ENCODE measurements at regions not wholly inside any gene's neighbourhood (a gene's known extent, or its start where the extent isn't known, plus 50 kb on each side); places are given as distances from the start of the nearest gene placed in this dataset.

DNA sequence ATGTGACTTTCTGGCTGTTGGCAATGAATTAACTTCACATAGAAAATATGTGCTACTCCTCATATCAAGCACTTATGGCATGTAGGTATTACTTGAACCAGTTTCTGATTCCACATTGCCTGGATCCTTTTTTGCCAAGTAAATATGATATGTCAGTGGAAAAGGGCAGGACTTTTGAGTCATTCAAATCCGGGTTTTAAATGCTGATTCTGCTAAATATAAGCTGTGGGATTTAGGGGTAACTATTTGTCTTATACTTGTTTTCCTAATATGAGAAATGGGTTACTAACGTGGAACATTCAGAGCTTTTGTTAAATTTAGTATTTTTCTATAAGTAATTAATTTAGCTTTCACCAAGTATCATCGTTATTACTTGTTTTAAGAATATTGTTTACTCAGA is 108.0 kb upstream of the HGF start:
- no peaks in the 10 kb centered on the region for H3K27me3 ChIP-seq (ENCODE audit: control insufficient read depth, insufficient read depth, low read length)
- FAIRE-seq: no peak
- TF ChIP-seq, protein P1, sequence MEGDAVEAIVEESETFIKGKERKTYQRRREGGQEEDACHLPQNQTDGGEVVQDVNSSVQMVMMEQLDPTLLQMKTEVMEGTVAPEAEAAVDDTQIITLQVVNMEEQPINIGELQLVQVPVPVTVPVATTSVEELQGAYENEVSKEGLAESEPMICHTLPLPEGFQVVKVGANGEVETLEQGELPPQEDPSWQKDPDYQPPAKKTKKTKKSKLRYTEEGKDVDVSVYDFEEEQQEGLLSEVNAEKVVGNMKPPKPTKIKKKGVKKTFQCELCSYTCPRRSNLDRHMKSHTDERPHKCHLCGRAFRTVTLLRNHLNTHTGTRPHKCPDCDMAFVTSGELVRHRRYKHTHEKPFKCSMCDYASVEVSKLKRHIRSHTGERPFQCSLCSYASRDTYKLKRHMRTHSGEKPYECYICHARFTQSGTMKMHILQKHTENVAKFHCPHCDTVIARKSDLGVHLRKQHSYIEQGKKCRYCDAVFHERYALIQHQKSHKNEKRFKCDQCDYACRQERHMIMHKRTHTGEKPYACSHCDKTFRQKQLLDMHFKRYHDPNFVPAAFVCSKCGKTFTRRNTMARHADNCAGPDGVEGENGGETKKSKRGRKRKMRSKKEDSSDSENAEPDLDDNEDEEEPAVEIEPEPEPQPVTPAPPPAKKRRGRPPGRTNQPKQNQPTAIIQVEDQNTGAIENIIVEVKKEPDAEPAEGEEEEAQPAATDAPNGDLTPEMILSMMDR (IDR thresholded peaks at IDR 0.05; ENCODE audit: insufficient read depth, low read length, severe bottlenecking): no peak
- no peak overlapping the region for H3K4me3 ChIP-seq (ENCODE audit: low read depth, low read length)
- no peak for DNase-seq (ENCODE audit: low read depth)
- H3K36me3 ChIP-seq (ENCODE audit: control insufficient read depth, insufficient read depth, low read length): no peaks in the 10 kb centered on the region

DNA sequence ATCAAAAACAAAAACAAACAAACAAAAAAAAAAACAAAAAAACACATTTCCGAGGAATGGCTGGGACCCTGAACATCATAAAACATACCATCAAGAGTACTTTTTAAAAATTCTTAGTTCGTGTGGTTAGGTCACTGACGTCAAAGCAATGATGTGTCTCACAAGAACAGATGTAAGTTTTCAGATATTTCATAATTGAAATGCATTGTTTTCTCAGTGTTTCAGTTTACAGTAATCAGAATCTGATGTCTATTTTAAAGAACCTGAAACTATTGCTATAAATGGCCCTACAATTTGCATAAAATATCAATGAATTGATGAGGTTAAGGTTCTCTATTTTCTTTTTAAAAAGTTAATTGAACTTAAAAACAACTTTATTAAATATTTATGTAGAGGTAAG is 103.7 kb upstream of the HGF start:
- TF ChIP-seq, protein P1 (IDR thresholded peaks at IDR 0.05; ENCODE audit: insufficient read depth, low read length, severe bottlenecking): no peak
- no peak overlapping the region for H3K4me3 ChIP-seq (ENCODE audit: low read depth, low read length)
- no peaks in the 10 kb centered on the region for H3K36me3 ChIP-seq (ENCODE audit: control insufficient read depth, insufficient read depth, low read length)
- no peak for DNase-seq (ENCODE audit: low read depth)
- FAIRE-seq: no peak
- H3K27me3 ChIP-seq (ENCODE audit: control insufficient read depth, insufficient read depth, low read length): no peaks in the 10 kb centered on the region

DNA sequence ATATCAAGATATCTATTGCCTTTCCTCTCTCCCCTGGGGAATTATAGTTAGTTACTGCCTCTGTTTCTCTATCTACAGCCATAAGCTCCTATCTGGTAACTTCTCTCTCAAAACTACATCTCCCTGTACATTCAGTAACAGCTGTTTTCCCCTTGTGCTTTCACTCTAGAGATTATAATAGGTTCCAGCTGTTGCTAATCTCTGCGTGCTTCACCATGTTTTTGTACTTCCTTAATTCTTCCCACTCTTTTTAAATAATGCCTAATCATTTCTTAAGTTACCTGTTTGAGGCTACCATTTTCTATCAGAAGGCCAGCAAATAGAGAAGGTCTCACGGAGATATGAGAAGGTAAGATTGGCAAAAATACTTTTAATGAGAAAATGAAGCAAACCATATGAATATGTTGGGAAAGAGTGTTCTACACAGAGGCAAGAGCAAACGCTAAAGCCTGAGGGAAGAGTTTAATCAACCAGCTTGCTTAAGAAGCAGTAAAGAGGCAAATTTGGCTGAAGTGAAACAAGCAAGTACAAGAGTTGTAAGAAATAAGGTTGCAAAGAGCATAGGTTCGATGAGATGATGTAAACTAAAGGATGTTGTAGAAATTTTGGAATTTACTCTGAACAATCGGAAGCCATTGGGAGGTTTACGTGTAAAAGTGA is 101.9 kb upstream of the HGF start:
- FAIRE-seq (no peak), DNase-seq (ENCODE audit: low read depth) (no peak)
- H3K36me3 ChIP-seq (ENCODE audit: control insufficient read depth, insufficient read depth, low read length): no peaks in the 10 kb centered on the region
- TF ChIP-seq, protein P1 (IDR thresholded peaks at IDR 0.05; ENCODE audit: insufficient read depth, low read length, severe bottlenecking): no peak
- H3K27me3 ChIP-seq (ENCODE audit: control insufficient read depth, insufficient read depth, low read length): no peaks in the 10 kb centered on the region
- no peak overlapping the region for H3K4me3 ChIP-seq (ENCODE audit: low read depth, low read length)

DNA sequence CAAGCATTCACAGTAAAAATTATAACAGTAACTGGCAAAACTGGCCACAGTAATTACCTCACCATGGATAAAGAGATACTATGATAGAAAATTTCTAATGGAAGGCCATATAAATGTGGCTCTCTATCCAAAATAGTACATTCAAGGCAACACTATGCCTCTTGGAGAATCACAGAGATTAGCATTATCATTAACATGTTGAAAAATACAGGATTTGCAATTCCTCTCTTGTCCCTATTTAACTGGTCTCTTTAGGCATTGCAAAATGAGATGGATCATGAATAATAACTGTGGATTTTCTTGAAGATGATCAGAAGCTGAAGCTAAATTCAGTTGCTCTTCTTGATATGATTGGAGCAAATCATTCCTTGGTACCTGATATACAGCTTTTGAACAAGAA is 100.8 kb upstream of the HGF start:
- DNase-seq (ENCODE audit: low read depth): no peak
- FAIRE-seq: no peak

DNA sequence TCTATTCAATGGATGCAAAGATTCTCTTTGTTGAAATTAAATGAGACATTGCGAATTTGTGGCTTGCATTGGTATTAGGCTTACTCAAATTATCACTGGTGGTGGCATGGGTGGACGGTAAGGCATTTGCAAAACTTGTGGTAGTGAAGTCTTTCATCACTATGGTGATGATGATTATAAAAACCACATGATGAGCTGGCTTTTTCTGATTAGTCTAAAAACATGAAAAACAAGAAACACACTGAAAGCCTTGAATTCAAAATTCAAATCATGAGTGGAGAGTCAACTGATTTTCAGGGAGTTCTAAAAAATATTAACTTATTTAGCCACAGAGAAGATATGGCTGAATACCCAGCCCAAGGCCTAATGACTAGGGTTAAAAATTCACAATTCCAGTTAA is 99.8 kb upstream of the HGF start:
- no peak overlapping the region for H3K4me3 ChIP-seq (ENCODE audit: low read depth, low read length)
- TF ChIP-seq, protein P1 (IDR thresholded peaks at IDR 0.05; ENCODE audit: insufficient read depth, low read length, severe bottlenecking): no peak
- FAIRE-seq (no peak), DNase-seq (ENCODE audit: low read depth) (no peak)
- H3K27me3 ChIP-seq (ENCODE audit: control insufficient read depth, insufficient read depth, low read length): no peaks in the 10 kb centered on the region
- no peaks in the 10 kb centered on the region for H3K36me3 ChIP-seq (ENCODE audit: control insufficient read depth, insufficient read depth, low read length)

More for the DNA sequence above, 100.8 kb upstream of the HGF start:
- no peak overlapping the region for H3K4me3 ChIP-seq (ENCODE audit: low read depth, low read length)
- no peaks in the 10 kb centered on the region for H3K36me3 ChIP-seq (ENCODE audit: control insufficient read depth, insufficient read depth, low read length)
- H3K27me3 ChIP-seq (ENCODE audit: control insufficient read depth, insufficient read depth, low read length): no peaks in the 10 kb centered on the region
- TF ChIP-seq, protein P1 (IDR thresholded peaks at IDR 0.05; ENCODE audit: insufficient read depth, low read length, severe bottlenecking): no peak

DNA sequence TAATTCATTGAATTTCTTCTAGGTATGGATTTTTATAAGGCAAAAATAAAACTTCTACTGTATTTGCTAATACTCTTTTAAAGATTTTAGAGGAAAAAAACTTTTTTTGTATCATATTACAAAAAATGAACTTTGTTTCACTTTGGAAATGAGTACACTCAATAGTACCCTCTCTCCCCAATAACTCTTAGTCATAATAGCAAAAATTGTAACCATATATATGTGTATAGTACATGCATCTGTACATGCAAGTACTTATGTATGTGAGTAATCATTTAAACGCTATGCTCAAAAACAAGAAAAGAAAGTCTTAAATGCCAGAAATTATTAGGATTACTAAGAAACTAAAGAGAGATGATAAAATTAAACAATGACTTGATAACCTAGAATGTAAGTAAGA is 95.9 kb upstream of the HGF start:
- TF ChIP-seq, protein P1 (IDR thresholded peaks at IDR 0.05; ENCODE audit: insufficient read depth, low read length, severe bottlenecking): no peak
- FAIRE-seq: no peak
- DNase-seq (ENCODE audit: low read depth): no peak

More for the DNA sequence above, 95.9 kb upstream of the HGF start:
- no peaks in the 10 kb centered on the region for H3K36me3 ChIP-seq (ENCODE audit: control insufficient read depth, insufficient read depth, low read length)
- no peak overlapping the region for H3K4me3 ChIP-seq (ENCODE audit: low read depth, low read length)
- no peaks in the 10 kb centered on the region for H3K27me3 ChIP-seq (ENCODE audit: control insufficient read depth, insufficient read depth, low read length)

All from bronchial epithelial cell (primary cell).